SK-N-MC (cell line): ENCODE measurements at regions not wholly inside any gene's neighbourhood (a gene's known extent, or its start where the extent isn't known, plus 50 kb on each side); places are given as distances from the start of the nearest gene placed in this dataset.

Experiments
- EZH2 ChIP-seq: fragments of 200-600 bp; sonication (generic); IDR thresholded peaks from one replicate; pipeline ENCODE4 v1.6.1; 2017; ENCODE audit warnings: antibody characterized with exemption
- POLR2AphosphoS5 ChIP-seq: IDR thresholded peaks from 2 replicates; pipeline ENCODE4 v1.6.1; 2012; ENCODE audit warnings: mild to moderate bottlenecking, low read depth, low read length, borderline replicate concordance

GRCh38 chr3:124291008-124291407, 299.1 kb upstream of the ROPN1 start:
- TF ChIP-seq POLR2AphosphoS5 (no peak), EZH2 (no peak)
